Large intestine (tissue), 3 donors: ENCODE measurements at regions not wholly inside any gene's neighbourhood (a gene's known extent, or its start where the extent isn't known, plus 50 kb on each side); places are given as distances from the start of the nearest gene placed in this dataset.

Source experiments
- DNase-seq, 2 donors: peaks; one replicate each; pipeline versions ENCODE4 v3.0.0 to v3.0.0-alpha.2; 2013
- H3K27ac ChIP-seq: one replicate; pipeline ENCODE4 v1.5.1; 2013; ENCODE audit warnings: low read length
- H3K27me3 ChIP-seq: 2 replicates; pipeline ENCODE4 v1.6.1; 2013; ENCODE audit warnings: low read length; ENCODE audit not compliant: control insufficient read depth, insufficient read depth
- H3K36me3 ChIP-seq: 2 replicates; pipeline ENCODE4 v1.6.1; 2013; ENCODE audit warnings: low read length; ENCODE audit not compliant: control insufficient read depth, insufficient read depth
- H3K4me1 ChIP-seq: one replicate; pipeline ENCODE4 v1.6.1; 2013; ENCODE audit warnings: low read length; ENCODE audit not compliant: control insufficient read depth, insufficient read depth
- H3K4me3 ChIP-seq: one replicate; pipeline ENCODE4 v1.5.1; 2013; ENCODE audit warnings: low read length
- H3K9me3 ChIP-seq: one replicate; pipeline ENCODE4 v1.6.1; 2013; ENCODE audit warnings: mild to moderate bottlenecking, low read depth, low read length, moderate library complexity; ENCODE audit not compliant: control insufficient read depth
- WGBS: methylation state at CpG from one replicate; pipeline ENCODE4 v1.1.5; 2013; ENCODE audit warnings: low lambda C conversion rate; ENCODE audit not compliant: insufficient coverage; 5-methylcytosine and 5-hydroxymethylcytosine counted together

- Histone ChIP-seq H3K27ac (no peak overlapping the region), H3K4me3 (no peak overlapping the region), H3K36me3 (no peaks in the 10 kb centered on the region), H3K27me3 (no peaks in the 10 kb centered on the region), H3K4me1 (no peaks in the 10 kb centered on the region), H3K9me3 (no peaks in the 10 kb centered on the region)
- no peak for DNase-seq
Observed at GRCh38 chr3:88403319-88403718, 253.6 kb downstream of the C3orf38 start.

DNA sequence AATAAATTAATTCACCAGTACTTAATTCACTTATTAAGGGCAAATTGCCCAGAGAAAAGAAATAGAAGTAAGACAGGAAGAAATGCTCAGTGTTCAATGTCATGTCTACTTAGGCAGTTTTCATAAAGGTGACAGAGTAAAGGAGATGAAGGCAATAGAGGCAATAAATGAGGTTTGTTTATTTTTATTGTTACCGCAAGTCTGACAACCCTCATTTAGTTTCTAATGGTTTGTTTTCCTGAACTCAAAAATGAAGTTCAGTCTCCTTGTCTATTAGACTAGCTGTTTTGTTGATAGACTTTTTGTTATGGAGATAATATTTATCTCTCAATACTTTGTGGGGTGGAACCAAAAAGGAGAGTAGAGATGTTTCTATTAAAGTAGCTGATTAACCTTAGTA lies 258.3 kb downstream of the C3orf38 start:
- Histone ChIP-seq H3K27me3 (no peaks in the 10 kb centered on the region), H3K4me3 (no peak overlapping the region), H3K27ac (no peak overlapping the region), H3K4me1 (no peaks in the 10 kb centered on the region), H3K9me3 (no peaks in the 10 kb centered on the region), H3K36me3 (no peaks in the 10 kb centered on the region)
- WGBS: 80% methylated on average over 1 of the region's 1 CpG
- no peak for DNase-seq

DNA sequence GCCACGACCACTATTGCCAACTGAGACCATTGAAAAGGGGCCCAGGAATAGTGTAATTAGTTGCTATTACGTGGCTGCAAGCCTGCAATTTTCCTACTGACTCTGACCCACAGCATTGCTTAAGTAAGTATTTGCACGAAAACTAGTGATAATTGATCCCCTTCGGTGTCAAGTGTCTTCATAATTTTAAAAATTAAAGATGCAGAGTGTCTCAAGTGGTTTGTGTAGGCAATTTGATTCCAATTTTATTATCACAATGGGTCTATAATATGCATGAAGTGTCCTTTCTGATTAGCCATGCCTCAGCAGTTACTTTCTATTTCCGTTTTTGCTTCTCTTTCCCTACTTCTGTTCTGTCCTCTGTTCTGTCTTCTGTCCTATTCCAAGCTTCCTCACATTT lies 259.2 kb downstream of the C3orf38 start:
- WGBS: 80% methylated on average over 1 of the region's 5 CpGs
- H3K4me1 ChIP-seq: no peaks in the 10 kb centered on the region
- DNase-seq: no peak
- no peak overlapping the region for H3K27ac ChIP-seq
- no peaks in the 10 kb centered on the region for H3K27me3 ChIP-seq
- no peaks in the 10 kb centered on the region for H3K36me3 ChIP-seq
- H3K4me3 ChIP-seq: no peak overlapping the region
- H3K9me3 ChIP-seq: no peaks in the 10 kb centered on the region

GRCh38 chr3:88410259-88410658 lies 260.5 kb downstream of the C3orf38 start:
- Histone ChIP-seq H3K4me1 (no peaks in the 10 kb centered on the region), H3K36me3 (no peaks in the 10 kb centered on the region), H3K4me3 (no peak overlapping the region), H3K9me3 (no peaks in the 10 kb centered on the region), H3K27ac (no peak overlapping the region), H3K27me3 (no peaks in the 10 kb centered on the region)
- no peak for DNase-seq
- WGBS: no CpG with 5 or more reads among the region's 3 CpGs

DNA sequence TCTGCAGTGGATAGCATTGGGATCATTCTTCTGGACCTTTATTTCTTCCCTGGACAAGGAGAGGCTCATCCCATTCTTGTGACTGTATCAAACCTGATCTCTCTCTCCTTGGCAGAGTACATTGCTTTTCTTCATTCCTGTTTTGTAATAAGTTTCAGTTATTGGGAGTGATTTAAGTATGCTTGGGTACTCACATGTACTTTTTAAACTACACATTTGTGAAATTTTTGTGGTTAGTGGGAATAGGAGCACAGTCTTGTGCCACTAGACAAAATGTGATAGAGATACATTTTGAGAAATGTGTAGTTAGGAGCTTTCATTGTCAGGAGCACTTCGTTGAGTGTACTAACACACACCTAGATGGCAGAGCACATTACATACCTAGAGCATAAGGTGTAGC lies 262.6 kb downstream of the C3orf38 start:
- 80% methylated on average over 1 of the region's 1 CpG for WGBS
- Histone ChIP-seq H3K27ac (no peak overlapping the region), H3K36me3 (no peaks in the 10 kb centered on the region), H3K27me3 (no peaks in the 10 kb centered on the region), H3K9me3 (no peaks in the 10 kb centered on the region), H3K4me3 (no peak overlapping the region), H3K4me1 (no peaks in the 10 kb centered on the region)
- DNase-seq: no peak

DNA sequence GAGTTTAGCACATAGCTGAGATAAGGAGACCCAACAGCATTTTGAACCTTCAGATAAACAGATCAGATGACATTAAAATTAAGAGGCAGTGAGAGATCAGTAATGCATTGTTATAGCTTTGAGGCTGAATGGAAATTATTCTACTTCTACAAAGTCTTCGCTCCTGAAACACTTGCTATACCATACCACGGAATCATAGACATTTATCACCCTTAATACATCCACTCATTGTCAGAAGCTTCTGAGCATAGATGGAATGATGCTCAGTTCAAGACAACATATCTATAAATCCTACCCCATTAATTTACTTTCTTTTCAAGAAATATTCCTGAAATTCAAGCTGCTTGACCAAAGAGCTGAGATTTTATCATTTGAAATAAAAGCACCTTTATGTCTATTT lies 266.7 kb downstream of the C3orf38 start:
- 80% methylated on average over 1 of the region's 2 CpGs for WGBS
- Histone ChIP-seq H3K27ac (no peak overlapping the region), H3K36me3 (no peaks in the 10 kb centered on the region), H3K27me3 (no peaks in the 10 kb centered on the region), H3K4me3 (no peak overlapping the region), H3K9me3 (no peaks in the 10 kb centered on the region), H3K4me1 (no peaks in the 10 kb centered on the region)
- no peak for DNase-seq

GRCh38 chr3:88418219-88418618 lies 268.5 kb downstream of the C3orf38 start:
- no peaks in the 10 kb centered on the region for H3K36me3 ChIP-seq
- no peak overlapping the region for H3K4me3 ChIP-seq
- no CpG with 5 or more reads among the region's 6 CpGs for WGBS
- H3K9me3 ChIP-seq: no peaks in the 10 kb centered on the region
- H3K27ac ChIP-seq: no peak overlapping the region
- no peak for DNase-seq
- no peaks in the 10 kb centered on the region for H3K27me3 ChIP-seq
- H3K4me1 ChIP-seq: no peaks in the 10 kb centered on the region

DNA sequence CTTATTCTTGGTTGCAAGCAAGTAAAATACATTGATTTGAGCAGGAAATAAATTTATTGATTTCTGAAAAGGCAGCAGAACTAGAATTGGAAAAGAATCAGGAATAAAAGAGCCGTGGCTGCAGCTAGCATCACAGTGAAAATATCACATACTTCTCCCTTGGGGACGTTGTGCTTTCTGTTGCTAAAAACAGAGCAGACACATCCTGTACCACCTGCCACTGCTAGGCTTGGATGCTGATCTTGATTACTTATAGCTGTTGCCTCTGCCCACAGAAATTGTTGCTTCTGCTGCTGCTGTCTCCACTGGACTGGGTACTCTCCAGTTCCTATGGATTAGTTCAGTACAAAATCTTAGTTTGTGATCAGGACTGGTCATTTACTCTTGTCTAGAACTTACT lies 283.8 kb downstream of the C3orf38 start:
- no peaks in the 10 kb centered on the region for H3K36me3 ChIP-seq
- WGBS: no CpG with 5 or more reads among the region's 2 CpGs
- no peaks in the 10 kb centered on the region for H3K4me1 ChIP-seq
- no peak overlapping the region for H3K4me3 ChIP-seq
- H3K27me3 ChIP-seq: no peaks in the 10 kb centered on the region
- no peak overlapping the region for H3K27ac ChIP-seq
- H3K9me3 ChIP-seq: no peaks in the 10 kb centered on the region
- no peak for DNase-seq

GRCh38 chr3:88434001-88434400 lies 284.2 kb downstream of the C3orf38 start:
- no peak overlapping the region for H3K27ac ChIP-seq
- H3K36me3 ChIP-seq: no peaks in the 10 kb centered on the region
- no CpG with 5 or more reads among the region's 2 CpGs for WGBS
- no peaks in the 10 kb centered on the region for H3K9me3 ChIP-seq
- H3K27me3 ChIP-seq: no peaks in the 10 kb centered on the region
- no peak overlapping the region for H3K4me3 ChIP-seq
- DNase-seq: no peak
- H3K4me1 ChIP-seq: no peaks in the 10 kb centered on the region

DNA sequence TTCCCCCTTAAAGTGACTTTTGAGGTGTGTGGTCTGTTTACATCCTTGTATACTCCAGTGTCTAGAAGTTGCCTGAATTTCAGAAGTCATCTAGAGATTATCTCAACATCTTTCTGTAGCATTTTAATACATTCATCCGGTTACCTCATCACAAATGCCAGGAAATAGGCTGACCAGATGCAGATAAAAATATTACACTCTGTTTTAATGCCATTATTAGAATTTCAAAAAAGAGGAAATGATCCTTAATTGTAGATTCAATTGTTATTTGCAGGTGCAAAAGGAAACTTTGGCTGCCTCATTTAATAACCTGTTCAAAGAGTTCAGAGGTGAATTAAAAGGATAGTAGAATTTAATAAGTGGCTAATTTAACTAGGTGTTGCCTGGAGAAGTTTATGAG lies 290.9 kb downstream of the C3orf38 start:
- Histone ChIP-seq H3K36me3 (no peaks in the 10 kb centered on the region), H3K4me3 (no peak overlapping the region), H3K9me3 (no peaks in the 10 kb centered on the region), H3K27me3 (no peaks in the 10 kb centered on the region), H3K27ac (no peak overlapping the region), H3K4me1 (no peaks in the 10 kb centered on the region)
- DNase-seq: no peak
- no CpG with 5 or more reads among the region's 1 CpG for WGBS

DNA sequence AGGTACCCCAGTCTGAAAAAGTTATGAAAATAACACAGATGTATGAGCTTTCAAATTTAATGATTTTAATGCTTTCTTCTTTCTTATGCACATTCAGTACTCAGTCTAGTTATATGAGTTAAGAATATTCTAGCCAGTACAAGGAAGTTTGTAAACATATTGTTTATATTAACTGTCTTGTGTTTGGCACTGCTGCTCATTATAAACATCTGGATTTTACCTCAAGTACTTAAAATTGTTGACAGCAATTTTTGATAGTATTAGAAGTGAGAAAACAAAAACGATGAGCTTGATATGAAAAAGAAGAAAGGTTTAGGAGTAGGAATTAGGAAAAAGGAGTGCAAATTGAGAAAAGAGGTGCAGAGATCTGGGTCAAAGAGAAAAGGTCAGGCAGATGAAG lies 293.3 kb downstream of the C3orf38 start:
- H3K4me3 ChIP-seq: no peak overlapping the region
- no peaks in the 10 kb centered on the region for H3K4me1 ChIP-seq

More for the DNA sequence above, 293.3 kb downstream of the C3orf38 start:
- no peak for DNase-seq
- Histone ChIP-seq H3K27ac (no peak overlapping the region), H3K27me3 (no peaks in the 10 kb centered on the region), H3K36me3 (no peaks in the 10 kb centered on the region), H3K9me3 (no peaks in the 10 kb centered on the region)
- WGBS: 54% methylated on average over 1 of the region's 1 CpG
